Neuronal stem cell (in vitro differentiated cells): ENCODE measurements at regions not wholly inside any gene's neighbourhood (a gene's known extent, or its start where the extent isn't known, plus 50 kb on each side); places are given as distances from the start of the nearest gene placed in this dataset.

Source experiments
- DNase-seq: peaks from one replicate; pipeline ENCODE4 v3.0.0-alpha.2; 2013; ENCODE audit warnings: low spot score
- H2AFZ ChIP-seq: one replicate; pipeline ENCODE4 v1.6.1; 2013; ENCODE audit warnings: mild to moderate bottlenecking, low read length, inconsistent platforms
- H2AK5ac ChIP-seq: 2 replicates; pipeline ENCODE4 v1.6.1; 2013; ENCODE audit warnings: low read depth, mild to moderate bottlenecking, inconsistent platforms, low read length, moderate library complexity, mixed read lengths
- H2BK120ac ChIP-seq: 2 replicates; pipeline ENCODE4 v1.6.1; 2013; ENCODE audit warnings: low read depth, mild to moderate bottlenecking, inconsistent platforms, low read length, moderate library complexity, mixed read lengths
- H2BK12ac ChIP-seq: one replicate; pipeline ENCODE4 v1.6.1; 2013; ENCODE audit warnings: low read length, inconsistent platforms
- H2BK15ac ChIP-seq: 2 replicates; pipeline ENCODE4 v1.6.1; 2013; ENCODE audit warnings: mild to moderate bottlenecking, low read length, inconsistent platforms, mixed read lengths
- H2BK5ac ChIP-seq: one replicate; pipeline ENCODE4 v1.6.1; 2013; ENCODE audit warnings: inconsistent platforms, mild to moderate bottlenecking, low read length, moderate library complexity
- H3K14ac ChIP-seq: one replicate; pipeline ENCODE4 v1.6.1; 2013; ENCODE audit warnings: low read length, inconsistent platforms
- H3K18ac ChIP-seq: 2 replicates; pipeline ENCODE4 v1.6.1; 2013; ENCODE audit warnings: low read length, inconsistent platforms
- H3K23ac ChIP-seq: 2 replicates; pipeline ENCODE4 v1.6.1; 2013; ENCODE audit warnings: low read depth, mild to moderate bottlenecking, mixed read lengths, low read length, inconsistent platforms; ENCODE audit not compliant: poor library complexity
- H3K27ac ChIP-seq: replicated peaks from 3 replicates; pipeline ENCODE4 v1.5.1; 2013; ENCODE audit warnings: low read length, inconsistent platforms
- H3K27me3 ChIP-seq, 3 experiments: 2 replicates each; pipeline ENCODE4 v1.6.1; 2013; ENCODE audit warnings: low read length in 3 of 3, mild to moderate bottlenecking in 2 of 3, inconsistent platforms in 1 of 3, low read depth in 1 of 3, mixed read lengths in 1 of 3, moderate library complexity in 1 of 3; ENCODE audit not compliant: control insufficient read depth in 3 of 3, insufficient read depth in 3 of 3
- H3K36me3 ChIP-seq, 2 donors: replicated peaks in 1 of 2; 2 replicates each; pipeline ENCODE4 v1.6.1; 2013; ENCODE audit warnings: low read length in 2 of 2; ENCODE audit not compliant: control insufficient read depth in 2 of 2, insufficient read depth in 2 of 2
- H3K4ac ChIP-seq: 2 replicates; pipeline ENCODE4 v1.6.1; 2013; ENCODE audit warnings: inconsistent platforms, mild to moderate bottlenecking, low read length, moderate library complexity
- H3K4me1 ChIP-seq, 2 donors: 1 replicate in 1 of 2; 2 replicates in 1 of 2; pipeline ENCODE4 v1.6.1; 2013; ENCODE audit warnings: low read length in 2 of 2, low read depth in 1 of 2; ENCODE audit not compliant: control insufficient read depth in 2 of 2, insufficient read depth in 1 of 2
- H3K4me2 ChIP-seq: one replicate; pipeline ENCODE4 v1.6.1; 2013; ENCODE audit warnings: mild to moderate bottlenecking, low read length, inconsistent platforms; ENCODE audit not compliant: insufficient read depth, poor library complexity, severe bottlenecking
- H3K4me3 ChIP-seq, 2 donors: 2 replicates each; pipeline ENCODE4 v1.5.1; 2013; ENCODE audit warnings: low read length in 2 of 2, mild to moderate bottlenecking in 2 of 2, inconsistent platforms in 1 of 2, moderate library complexity in 1 of 2
- H3K79me1 ChIP-seq: one replicate; pipeline ENCODE4 v1.6.1; 2013; ENCODE audit warnings: low read depth, mild to moderate bottlenecking, inconsistent platforms, low read length, moderate library complexity
- H3K9ac ChIP-seq: one replicate; pipeline ENCODE4 v1.6.1; 2013; ENCODE audit warnings: mild to moderate bottlenecking, low read depth, low read length, inconsistent platforms; ENCODE audit not compliant: poor library complexity
- H3K9me3 ChIP-seq, 2 donors: replicated peaks in 1 of 2; 2 replicates each; pipeline versions ENCODE3 to v1.6.1; 2013; ENCODE audit warnings: low read length in 2 of 2, mild to moderate bottlenecking in 2 of 2, inconsistent platforms in 1 of 2, low read depth in 1 of 2, mixed read lengths in 1 of 2, moderate library complexity in 1 of 2; ENCODE audit not compliant: control insufficient read depth in 2 of 2, insufficient read depth in 1 of 2
- H4K8ac ChIP-seq: one replicate; pipeline ENCODE4 v1.6.1; 2013; ENCODE audit warnings: low read depth, mild to moderate bottlenecking, inconsistent platforms, low read length, moderate library complexity
- H4K91ac ChIP-seq: one replicate; pipeline ENCODE4 v1.6.1; 2013; ENCODE audit warnings: low read length, low read depth, mild to moderate bottlenecking, inconsistent platforms; ENCODE audit not compliant: poor library complexity
- WGBS, 2 donors: extraction: QIAGEN DNeasy Blood & Tissue Kit; methylation state at CpG; one replicate each; pipeline ENCODE4 v1.1.7; 2013; ENCODE audit warnings: missing lambda C conversion rate in 2 of 2, mixed read lengths in 1 of 2; ENCODE audit not compliant: insufficient read length in 2 of 2, insufficient replicate concordance in 1 of 2; ENCODE audit errors: extremely low coverage in 2 of 2; 5-methylcytosine and 5-hydroxymethylcytosine counted together

DNA sequence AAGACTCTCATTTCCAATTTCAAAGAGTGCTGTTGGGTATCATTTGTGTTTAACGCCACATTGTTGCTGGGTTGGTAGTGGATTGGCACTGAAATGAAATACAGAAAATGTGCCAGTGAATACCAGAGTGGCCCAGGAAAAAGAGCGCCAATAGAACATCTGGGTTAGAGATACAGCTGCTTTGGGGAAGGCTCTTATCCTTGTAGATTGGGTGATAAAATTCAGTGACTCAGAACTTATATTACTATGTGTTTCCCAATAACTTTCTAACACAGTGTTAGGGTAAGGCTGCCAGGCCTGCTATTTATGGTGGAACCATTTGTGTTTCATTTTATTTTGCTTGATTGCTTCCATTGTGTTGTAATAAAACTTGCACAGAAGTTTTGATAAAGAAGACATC, 168.2 kb upstream of the SSTR1 start:
- no peak overlapping the region for H3K9ac ChIP-seq
- H3K18ac ChIP-seq: no peak overlapping the region
- no peak overlapping the region for H4K91ac ChIP-seq
- no peak overlapping the region for H3K4ac ChIP-seq
- no peak overlapping the region for H3K4me2 ChIP-seq
- H2BK120ac ChIP-seq: no peak overlapping the region
- no peak overlapping the region for H2AFZ ChIP-seq
- H3K36me3 ChIP-seq: no peaks in the 10 kb centered on the region
- H2BK5ac ChIP-seq: no peak overlapping the region
- no CpG with 5 or more reads among the region's 2 CpGs for WGBS, 2 donors
- no peak for DNase-seq
- H3K79me1 ChIP-seq: no peaks in the 10 kb centered on the region
- no peak overlapping the region for H3K27ac ChIP-seq
- H3K14ac ChIP-seq: no peak overlapping the region
- no peak overlapping the region for H3K4me3 ChIP-seq
- H3K9me3 ChIP-seq: no peaks in the 10 kb centered on the region
- H3K27me3 ChIP-seq: no peaks in the 10 kb centered on the region
- H2BK15ac ChIP-seq: no peak overlapping the region
- H3K4me1 ChIP-seq: no peaks in the 10 kb centered on the region
- H3K23ac ChIP-seq: no peak overlapping the region
- H2BK12ac ChIP-seq: no peak overlapping the region
- H2AK5ac ChIP-seq: no peak overlapping the region
- H4K8ac ChIP-seq: no peak overlapping the region

DNA sequence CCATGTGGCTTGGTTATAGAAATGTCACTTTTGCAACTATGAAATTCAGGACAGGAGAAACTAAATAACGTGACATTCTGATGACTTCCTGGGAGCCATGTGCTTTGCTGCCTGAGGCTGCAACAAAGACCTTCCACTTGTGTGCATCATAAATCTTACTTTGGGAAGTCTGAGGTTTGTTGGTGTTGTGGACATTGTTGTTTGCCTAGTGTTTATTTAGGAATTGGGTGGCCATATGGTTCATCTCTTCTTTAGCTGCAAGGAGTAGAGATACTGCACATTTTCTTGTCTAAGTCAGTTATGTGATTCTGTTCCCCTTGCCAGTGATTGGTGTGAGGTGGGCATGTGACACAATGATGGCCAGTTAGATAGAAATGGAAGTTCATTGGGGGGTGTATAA, 167.3 kb upstream of the SSTR1 start:
- Histone ChIP-seq H3K4ac (no peak overlapping the region), H3K27me3 (no peaks in the 10 kb centered on the region), H2BK5ac (no peak overlapping the region), H4K8ac (no peak overlapping the region), H2BK120ac (no peak overlapping the region), H3K79me1 (no peaks in the 10 kb centered on the region), H3K27ac (no peak overlapping the region), H2AK5ac (no peak overlapping the region), H3K9me3 (no peaks in the 10 kb centered on the region), H3K4me3 (no peak overlapping the region), H3K9ac (no peak overlapping the region), H2BK15ac (no peak overlapping the region), H3K4me1 (no peaks in the 10 kb centered on the region), H2AFZ (no peak overlapping the region), H3K4me2 (no peak overlapping the region), H3K23ac (no peak overlapping the region), H3K18ac (no peak overlapping the region), H4K91ac (no peak overlapping the region), H2BK12ac (no peak overlapping the region), H3K14ac (no peak overlapping the region), H3K36me3 (no peaks in the 10 kb centered on the region)
- WGBS, 2 donors: no CpG with 5 or more reads among the region's 1 CpG
- DNase-seq: no peak

DNA sequence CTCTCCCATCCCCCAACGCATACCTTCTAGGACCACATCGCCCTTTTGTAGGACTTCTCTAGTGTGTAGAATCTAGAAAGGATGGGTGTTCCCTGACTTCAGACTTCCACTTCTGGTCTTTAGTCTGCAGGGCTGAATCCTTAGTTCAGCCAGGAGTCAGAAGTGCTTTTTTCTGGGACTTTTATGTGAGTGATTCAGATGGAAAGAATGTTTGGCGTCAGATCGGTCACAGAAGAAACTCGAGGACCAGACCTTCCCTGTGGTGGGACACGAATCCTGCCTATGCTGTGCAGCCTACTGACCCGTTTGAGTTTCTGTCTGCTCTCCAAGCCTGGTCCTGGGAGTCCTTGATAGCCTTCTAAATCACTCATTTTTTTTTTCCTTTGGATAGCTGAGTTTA, 165.4 kb upstream of the SSTR1 start:
- Histone ChIP-seq H4K91ac (no peak overlapping the region), H3K4ac (no peak overlapping the region), H3K9ac (no peak overlapping the region), H3K36me3 (no peaks in the 10 kb centered on the region), H3K14ac (no peak overlapping the region), H2BK5ac (no peak overlapping the region), H3K4me2 (no peak overlapping the region), H3K4me3 (no peak overlapping the region), H2BK120ac (no peak overlapping the region), H2BK12ac (no peak overlapping the region), H3K23ac (no peak overlapping the region), H3K27ac (no peak overlapping the region), H2AK5ac (no peak overlapping the region), H2BK15ac (no peak overlapping the region), H3K79me1 (no peaks in the 10 kb centered on the region), H2AFZ (no peak overlapping the region), H3K4me1 (no peaks in the 10 kb centered on the region), H3K9me3 (no peaks in the 10 kb centered on the region), H4K8ac (no peak overlapping the region), H3K18ac (no peak overlapping the region), H3K27me3 (no peaks in the 10 kb centered on the region)
- no CpG with 5 or more reads among the region's 7 CpGs for WGBS, 2 donors
- no peak for DNase-seq

DNA sequence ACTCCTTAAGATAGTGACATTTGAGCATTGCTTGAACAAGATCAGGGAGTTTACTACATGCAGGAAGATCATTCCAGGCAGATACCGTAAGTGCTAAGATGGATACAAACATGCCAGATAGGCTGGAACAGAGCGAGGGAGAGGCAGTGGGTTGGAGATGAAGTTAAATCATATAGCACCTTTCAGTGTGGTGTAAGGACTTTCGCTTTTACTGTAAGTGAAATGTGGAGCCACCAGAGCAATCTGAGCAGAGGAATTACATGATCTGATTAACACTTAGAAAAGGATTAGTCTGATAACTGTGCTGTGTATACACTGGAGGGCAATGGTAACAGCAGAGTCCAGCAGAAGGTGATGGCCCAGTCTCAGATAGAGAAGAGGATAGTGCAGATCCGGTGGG, 163.0 kb upstream of the SSTR1 start:
- H2AFZ ChIP-seq: no peak overlapping the region
- H3K79me1 ChIP-seq: no peaks in the 10 kb centered on the region
- H3K27me3 ChIP-seq: no peaks in the 10 kb centered on the region
- DNase-seq: no peak
- no peaks in the 10 kb centered on the region for H3K4me1 ChIP-seq
- H2BK15ac ChIP-seq: no peak overlapping the region
- H3K9ac ChIP-seq: no peak overlapping the region
- H2AK5ac ChIP-seq: no peak overlapping the region
- no peak overlapping the region for H3K4ac ChIP-seq
- no peak overlapping the region for H2BK5ac ChIP-seq
- no peak overlapping the region for H3K23ac ChIP-seq
- H3K14ac ChIP-seq: no peak overlapping the region
- no CpG with 5 or more reads among the region's 4 CpGs for WGBS, 2 donors
- no peak overlapping the region for H2BK12ac ChIP-seq
- no peak overlapping the region for H3K27ac ChIP-seq
- no peak overlapping the region for H3K4me2 ChIP-seq
- no peaks in the 10 kb centered on the region for H3K9me3 ChIP-seq
- H3K36me3 ChIP-seq: no peaks in the 10 kb centered on the region
- no peak overlapping the region for H3K18ac ChIP-seq
- no peak overlapping the region for H4K8ac ChIP-seq
- H2BK120ac ChIP-seq: no peak overlapping the region
- H3K4me3 ChIP-seq: no peak overlapping the region
- no peak overlapping the region for H4K91ac ChIP-seq
